ENCODE measurements at regions not wholly inside any gene's neighbourhood (a gene's known extent, or its start where the extent isn't known, plus 50 kb on each side); places are given as distances from the start of the nearest gene placed in this dataset.

DNA sequence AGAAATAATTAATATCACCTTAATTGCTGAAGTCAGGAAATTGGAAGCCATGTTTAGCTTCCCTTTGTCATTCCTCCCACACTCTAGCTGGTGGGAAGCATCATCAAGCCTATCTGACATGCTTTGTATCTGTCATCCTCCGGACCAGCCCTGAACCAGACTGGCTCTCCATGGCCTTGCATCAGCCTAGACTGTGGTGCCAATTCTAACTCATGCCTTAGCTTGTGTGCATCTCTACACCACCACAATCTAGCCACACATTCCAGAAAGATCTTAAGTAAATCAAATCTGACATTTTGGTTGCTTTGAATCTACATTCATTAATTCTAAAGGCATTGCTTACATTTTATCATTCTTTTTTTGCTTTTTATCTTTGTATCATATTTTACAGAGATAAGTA, 196.4 kb upstream of the VSTM2A start:
- TF ChIP-seq POLR2A (IDR thresholded peaks at IDR 0.05) (no peak), EP300 (IDR thresholded peaks at IDR 0.05; ENCODE audit: low read depth) (no peak), POLR2AphosphoS5 (IDR thresholded peaks at IDR 0.05) (no peak)
- TF ChIP-seq, protein P1, sequence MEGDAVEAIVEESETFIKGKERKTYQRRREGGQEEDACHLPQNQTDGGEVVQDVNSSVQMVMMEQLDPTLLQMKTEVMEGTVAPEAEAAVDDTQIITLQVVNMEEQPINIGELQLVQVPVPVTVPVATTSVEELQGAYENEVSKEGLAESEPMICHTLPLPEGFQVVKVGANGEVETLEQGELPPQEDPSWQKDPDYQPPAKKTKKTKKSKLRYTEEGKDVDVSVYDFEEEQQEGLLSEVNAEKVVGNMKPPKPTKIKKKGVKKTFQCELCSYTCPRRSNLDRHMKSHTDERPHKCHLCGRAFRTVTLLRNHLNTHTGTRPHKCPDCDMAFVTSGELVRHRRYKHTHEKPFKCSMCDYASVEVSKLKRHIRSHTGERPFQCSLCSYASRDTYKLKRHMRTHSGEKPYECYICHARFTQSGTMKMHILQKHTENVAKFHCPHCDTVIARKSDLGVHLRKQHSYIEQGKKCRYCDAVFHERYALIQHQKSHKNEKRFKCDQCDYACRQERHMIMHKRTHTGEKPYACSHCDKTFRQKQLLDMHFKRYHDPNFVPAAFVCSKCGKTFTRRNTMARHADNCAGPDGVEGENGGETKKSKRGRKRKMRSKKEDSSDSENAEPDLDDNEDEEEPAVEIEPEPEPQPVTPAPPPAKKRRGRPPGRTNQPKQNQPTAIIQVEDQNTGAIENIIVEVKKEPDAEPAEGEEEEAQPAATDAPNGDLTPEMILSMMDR (IDR thresholded peaks at IDR 0.05), result no peak
